Vagina (tissue), 2 donors: ENCODE measurements at regions not wholly inside any gene's neighbourhood (a gene's known extent, or its start where the extent isn't known, plus 50 kb on each side); places are given as distances from the start of the nearest gene placed in this dataset.

Source experiments
- DNase-seq, 2 donors: peaks; one replicate each; pipeline ENCODE4 v3.0.0-alpha.2; 2017; ENCODE audit errors: extremely low spot score in 2 of 2
- H3K27ac ChIP-seq: fragments of 200-600 bp; sonication (generic); one replicate; pipeline ENCODE4 v1.5.1; 2019
- H3K27me3 ChIP-seq: fragments of 200-600 bp; sonication (generic); one replicate; pipeline ENCODE4 v1.5.1; 2019
- H3K36me3 ChIP-seq, 2 donors: fragments of 200-600 bp; sonication (generic); one replicate each; pipeline ENCODE4 v1.5.1; 2017 to 2019
- H3K4me1 ChIP-seq: fragments of 200-600 bp; sonication (generic); one replicate; pipeline ENCODE4 v1.5.1; 2019
- H3K4me3 ChIP-seq, 2 donors: fragments of 200-600 bp; sonication (generic); 1 replicate in 1 of 2; 2 replicates in 1 of 2; pipeline ENCODE4 v1.5.1; 2016 to 2019
- H3K9me3 ChIP-seq: fragments of 200-600 bp; sonication (generic); one replicate; pipeline ENCODE4 v1.5.1; 2019
- POLR2A ChIP-seq, 2 donors: fragments of 450-650 bp; IDR thresholded peaks; one replicate each; pipeline ENCODE4 v1.6.1; 2017; ENCODE audit warnings: antibody characterized with exemption in 2 of 2, mild to moderate bottlenecking in 2 of 2, moderate library complexity in 2 of 2
- POLR2AphosphoS5 ChIP-seq, 2 donors: sonication (generic); formaldehyde crosslinking; IDR thresholded peaks; one replicate each; pipeline ENCODE4 v1.9.0; 2017; ENCODE audit warnings: antibody characterized with exemption in 2 of 2, mild to moderate bottlenecking in 2 of 2, low read depth in 1 of 2; ENCODE audit not compliant: insufficient read depth in 1 of 2
- intact Hi-C: fragments of 100-400 bp; cut with DNase I; formaldehyde crosslinking; loops from one replicate; pipeline ENCODE4 v1.15.1; 2023
- TF ChIP-seq, protein P1 (sequence below), 3 experiments: fragments of 450-650 bp in 2 of 3; fragments of 200-600 bp in 1 of 3; sonication (generic) in 1 of 3; IDR thresholded peaks; one replicate each; pipeline ENCODE4 v1.5.1; 2017 to 2019; ENCODE audit warnings: antibody characterized with exemption in 3 of 3, mild to moderate bottlenecking in 2 of 3, moderate library complexity in 2 of 3

DNA sequence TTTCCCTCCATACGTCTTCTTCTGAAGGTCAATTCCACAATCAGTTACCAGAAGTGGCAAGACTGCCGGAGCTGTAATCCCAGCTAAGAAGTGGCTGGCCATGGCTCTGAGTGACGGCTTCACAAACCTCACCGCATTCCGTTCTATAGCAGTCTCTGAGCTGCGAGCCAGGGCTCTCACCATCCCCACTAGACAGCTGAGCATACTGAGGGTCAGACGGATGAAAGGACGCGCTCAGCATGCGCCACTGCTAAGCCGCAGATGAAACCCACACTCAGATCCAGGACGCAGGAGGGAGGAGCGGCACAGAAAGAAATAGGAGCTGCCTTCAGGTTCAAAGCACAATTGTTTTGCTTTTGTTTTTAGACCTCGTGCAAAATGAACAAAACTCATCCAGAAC, 97.9 kb downstream of the ANKRD60 start:
- intact Hi-C loops = no loop called here

DNA sequence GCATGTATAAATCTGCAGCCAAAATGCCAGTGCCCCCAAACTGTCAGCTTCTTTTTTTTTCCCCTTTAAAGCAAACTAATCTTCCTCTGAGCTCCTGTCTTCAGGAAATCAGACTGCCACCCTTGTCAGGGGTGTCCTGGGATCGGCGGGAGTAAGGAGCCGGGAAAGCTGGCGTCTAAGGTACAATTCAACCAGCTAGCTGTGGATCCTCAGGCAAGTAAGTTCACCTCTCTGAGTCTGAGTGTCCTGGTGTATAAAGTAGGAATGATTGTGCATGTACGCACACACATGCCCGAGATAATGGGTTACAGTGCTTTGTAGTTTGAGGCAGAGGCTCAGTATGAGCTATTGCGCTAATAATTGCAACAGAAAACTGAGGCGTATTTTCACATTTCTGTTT, 98.3 kb downstream of the ANKRD60 start:
- no peak overlapping the region for H3K4me3 ChIP-seq
- H3K9me3 ChIP-seq = no peaks in the 10 kb centered on the region
- DNase-seq = peak; percentile 49 to 81
- no peaks in the 10 kb centered on the region for H3K27me3 ChIP-seq
- intact Hi-C loops = no loop called here
- H3K27ac ChIP-seq = no peak overlapping the region
- peaks cover 16% of the 10 kb centered on the region for H3K4me1 ChIP-seq
- TF ChIP-seq POLR2AphosphoS5 (IDR thresholded peaks at IDR 0.05; ENCODE audit: insufficient read depth in 1 of 2, low read depth in 1 of 2) = no peak
- no peaks in the 10 kb centered on the region for H3K36me3 ChIP-seq

More for the DNA sequence above, 97.9 kb downstream of the ANKRD60 start:
- no peaks in the 10 kb centered on the region for H3K27me3 ChIP-seq
- H3K36me3 ChIP-seq = no peaks in the 10 kb centered on the region
- H3K4me3 ChIP-seq = no peak overlapping the region
- H3K27ac ChIP-seq = peak overlapping the region; percentile 13
- peaks cover 16% of the 10 kb centered on the region for H3K4me1 ChIP-seq
- TF ChIP-seq POLR2AphosphoS5 (IDR thresholded peaks at IDR 0.05; ENCODE audit: insufficient read depth in 1 of 2, low read depth in 1 of 2) = no peak
- no peak for TF ChIP-seq POLR2A (IDR thresholded peaks at IDR 0.05)
- TF ChIP-seq, protein P1, sequence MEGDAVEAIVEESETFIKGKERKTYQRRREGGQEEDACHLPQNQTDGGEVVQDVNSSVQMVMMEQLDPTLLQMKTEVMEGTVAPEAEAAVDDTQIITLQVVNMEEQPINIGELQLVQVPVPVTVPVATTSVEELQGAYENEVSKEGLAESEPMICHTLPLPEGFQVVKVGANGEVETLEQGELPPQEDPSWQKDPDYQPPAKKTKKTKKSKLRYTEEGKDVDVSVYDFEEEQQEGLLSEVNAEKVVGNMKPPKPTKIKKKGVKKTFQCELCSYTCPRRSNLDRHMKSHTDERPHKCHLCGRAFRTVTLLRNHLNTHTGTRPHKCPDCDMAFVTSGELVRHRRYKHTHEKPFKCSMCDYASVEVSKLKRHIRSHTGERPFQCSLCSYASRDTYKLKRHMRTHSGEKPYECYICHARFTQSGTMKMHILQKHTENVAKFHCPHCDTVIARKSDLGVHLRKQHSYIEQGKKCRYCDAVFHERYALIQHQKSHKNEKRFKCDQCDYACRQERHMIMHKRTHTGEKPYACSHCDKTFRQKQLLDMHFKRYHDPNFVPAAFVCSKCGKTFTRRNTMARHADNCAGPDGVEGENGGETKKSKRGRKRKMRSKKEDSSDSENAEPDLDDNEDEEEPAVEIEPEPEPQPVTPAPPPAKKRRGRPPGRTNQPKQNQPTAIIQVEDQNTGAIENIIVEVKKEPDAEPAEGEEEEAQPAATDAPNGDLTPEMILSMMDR (IDR thresholded peaks at IDR 0.05) = no peak
- H3K9me3 ChIP-seq = no peaks in the 10 kb centered on the region
- peak; percentile 52 to 90 for DNase-seq

DNA sequence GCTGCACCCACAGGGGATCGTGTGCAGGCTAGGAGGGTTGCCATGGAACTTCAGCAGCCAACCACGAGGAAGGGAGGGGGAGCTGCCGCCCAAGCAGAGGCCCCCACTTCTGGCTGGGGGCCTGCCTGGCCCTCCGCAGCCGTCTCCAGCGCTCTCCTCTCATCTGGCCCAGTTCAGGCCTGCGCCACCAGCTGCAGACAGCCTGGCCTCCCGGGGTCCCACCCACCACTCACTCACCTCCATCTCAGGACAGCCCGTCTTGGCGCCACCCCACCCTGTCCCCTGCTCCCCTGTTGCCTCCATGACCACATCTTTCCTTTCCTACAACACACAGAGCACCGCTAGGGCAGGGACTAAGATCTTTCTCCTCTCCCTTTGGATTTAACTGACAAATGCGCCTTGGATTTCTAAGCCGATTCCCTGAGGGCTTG, 98.7 kb downstream of the ANKRD60 start:
- H3K27me3 ChIP-seq = no peaks in the 10 kb centered on the region
- no peak overlapping the region for H3K4me3 ChIP-seq
- no peaks in the 10 kb centered on the region for H3K36me3 ChIP-seq
- no peaks in the 10 kb centered on the region for H3K9me3 ChIP-seq
- intact Hi-C loops = no loop called here
- no peak overlapping the region for H3K27ac ChIP-seq
- TF ChIP-seq POLR2AphosphoS5 (IDR thresholded peaks at IDR 0.05; ENCODE audit: insufficient read depth in 1 of 2, low read depth in 1 of 2) = no peak
- TF ChIP-seq, protein P1 (IDR thresholded peaks at IDR 0.05) = no peak
- no peak for TF ChIP-seq POLR2A (IDR thresholded peaks at IDR 0.05)
- H3K4me1 ChIP-seq = peaks cover 16% of the 10 kb centered on the region
- peak in 1 of 2 donors; percentile 42 for DNase-seq

DNA sequence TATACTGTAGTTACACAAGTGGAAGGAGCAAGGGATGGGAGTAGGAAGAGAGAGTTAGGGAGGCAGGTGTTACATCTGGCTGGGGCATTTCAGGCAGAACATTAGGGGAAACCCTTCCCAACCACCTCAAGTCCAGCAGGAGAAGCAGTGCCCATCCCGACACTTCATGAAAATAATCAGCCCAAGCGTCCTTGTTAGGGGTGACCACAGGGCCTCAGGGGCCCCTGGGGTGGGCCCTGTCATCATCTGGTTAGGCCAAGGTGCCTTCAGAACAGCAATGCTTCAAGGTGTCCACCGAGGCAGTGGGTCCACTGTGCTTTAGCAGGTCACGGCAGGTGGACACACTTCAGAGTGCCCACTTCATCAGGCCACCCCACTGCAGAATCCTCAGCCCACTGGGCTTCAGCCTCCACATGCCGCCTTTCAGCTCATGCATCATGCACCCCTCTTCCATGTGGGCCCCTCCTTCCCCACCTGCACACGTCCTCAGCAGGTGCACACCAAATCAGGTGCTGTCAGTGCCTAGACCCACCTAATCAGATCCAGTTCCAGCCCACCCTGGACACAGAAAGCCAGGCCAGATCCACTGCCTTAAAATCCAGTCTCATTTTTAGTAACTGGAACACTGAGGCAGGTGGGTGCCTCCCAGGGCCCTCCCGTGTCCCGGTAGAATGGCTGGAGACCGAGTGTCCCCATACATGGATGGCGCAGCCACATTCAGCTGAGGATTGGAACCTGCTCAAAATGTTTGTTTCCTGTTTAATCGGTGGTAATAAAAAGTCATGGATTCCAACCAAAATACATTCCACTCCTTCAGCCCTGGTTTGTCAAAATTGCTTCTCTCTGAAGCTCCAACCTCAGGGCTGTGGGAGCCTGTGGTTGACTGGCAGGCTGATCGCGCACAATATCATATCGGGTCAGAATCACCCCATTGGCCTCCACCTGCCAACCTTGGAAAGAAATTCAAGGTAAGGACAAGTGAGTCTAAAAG, 99.5 kb downstream of the ANKRD60 start:
- H3K27ac ChIP-seq = no peak overlapping the region
- no peak for TF ChIP-seq POLR2AphosphoS5 (IDR thresholded peaks at IDR 0.05; ENCODE audit: insufficient read depth in 1 of 2, low read depth in 1 of 2)
- no peak for TF ChIP-seq POLR2A (IDR thresholded peaks at IDR 0.05)
- TF ChIP-seq, protein P1 (IDR thresholded peaks at IDR 0.05) = no peak

DNA sequence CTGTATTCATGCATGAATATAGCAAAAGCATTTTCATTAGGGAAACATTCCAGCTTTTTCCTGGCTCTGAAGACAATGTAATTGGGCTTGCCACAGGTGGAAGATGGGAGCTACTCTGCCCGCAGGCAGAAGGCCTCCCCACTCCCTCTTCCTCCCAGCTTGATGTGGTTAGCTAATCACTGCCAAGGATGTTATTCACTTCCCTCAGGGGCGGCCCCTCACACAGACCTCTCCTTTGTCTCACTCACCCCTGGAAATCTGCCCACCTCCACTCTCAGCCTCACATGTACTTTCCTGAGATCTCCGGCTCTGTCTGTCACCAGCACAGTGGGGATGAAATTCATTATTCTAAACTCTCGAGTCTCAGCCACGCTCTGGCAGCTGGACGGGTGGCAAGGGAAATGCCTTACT, 100.7 kb downstream of the ANKRD60 start:
- Histone ChIP-seq H3K27me3 (no peaks in the 10 kb centered on the region), H3K4me1 (peaks cover 16% of the 10 kb centered on the region), H3K9me3 (no peaks in the 10 kb centered on the region), H3K36me3 (no peaks in the 10 kb centered on the region), H3K4me3 (no peak overlapping the region), H3K27ac (no peak overlapping the region)
- DNase-seq = peak; percentile 69 to 92
- intact Hi-C loops = no loop called here
- TF ChIP-seq, protein P1 (IDR thresholded peaks at IDR 0.05) = no peak
- TF ChIP-seq POLR2AphosphoS5 (IDR thresholded peaks at IDR 0.05; ENCODE audit: insufficient read depth in 1 of 2, low read depth in 1 of 2) (no peak), POLR2A (IDR thresholded peaks at IDR 0.05) (no peak)

More for the DNA sequence above, 99.5 kb downstream of the ANKRD60 start:
- Histone ChIP-seq H3K4me3 (no peak overlapping the region), H3K4me1 (peaks cover 16% of the 10 kb centered on the region), H3K36me3 (no peaks in the 10 kb centered on the region), H3K9me3 (no peaks in the 10 kb centered on the region), H3K27me3 (no peaks in the 10 kb centered on the region)
- peak; percentile 40 to 85 for DNase-seq
- intact Hi-C loops = no loop called here
